ENCODE measurements at regions not wholly inside any gene's neighbourhood (a gene's known extent, or its start where the extent isn't known, plus 50 kb on each side); places are given as distances from the start of the nearest gene placed in this dataset.

DNA sequence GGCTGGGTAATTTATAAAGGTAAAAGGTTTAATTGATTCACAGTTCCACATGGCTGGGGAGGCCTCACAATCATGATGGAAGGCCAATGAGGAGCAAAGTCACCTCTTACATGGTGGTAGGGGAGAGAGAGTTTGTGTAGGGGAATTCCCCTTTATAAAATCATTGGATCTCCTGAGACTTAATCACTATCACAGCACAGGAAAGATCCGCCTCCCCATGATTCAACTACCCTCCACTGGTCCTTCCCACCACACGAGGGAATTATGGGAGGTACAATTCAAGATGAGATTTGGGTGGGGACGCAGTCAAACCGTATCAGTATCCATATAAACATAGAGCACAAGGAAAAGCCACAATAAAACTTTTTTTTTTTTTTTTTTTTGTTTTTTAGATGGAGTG lies 172.6 kb upstream of the PIEZO2 start:
- no peak for TF ChIP-seq POLR2A (IDR thresholded peaks at IDR 0.05)
- no peak for TF ChIP-seq EP300 (IDR thresholded peaks at IDR 0.05)

Data from ovary (tissue), 1 donor.